ENCODE measurements at regions not wholly inside any gene's neighbourhood (a gene's known extent, or its start where the extent isn't known, plus 50 kb on each side); places are given as distances from the start of the nearest gene placed in this dataset.

- Histone ChIP-seq H3K27me3 (ENCODE audit: control insufficient read depth in 1 of 2, insufficient read depth in 2 of 2, low read length in 2 of 2) (no peaks in the 10 kb centered on the region), H3K4me3 (ENCODE audit: low read depth in 1 of 2, low read length in 2 of 2) (no peak overlapping the region), H3K9ac (ENCODE audit: low read depth in 1 of 2, low read length in 2 of 2) (no peak overlapping the region), H3K4me1 (ENCODE audit: control insufficient read depth in 1 of 2, insufficient read depth in 2 of 2, low read length in 2 of 2) (no peaks in the 10 kb centered on the region), H3K36me3 (ENCODE audit: control insufficient read depth in 1 of 2, insufficient read depth in 2 of 2, low read length in 2 of 2) (no peaks in the 10 kb centered on the region), H3K9me3 (ENCODE audit: control insufficient read depth in 1 of 2, low read length in 2 of 2) (peaks cover 0 to 7% of the 10 kb centered on the region in 2 donors), H3K27ac (ENCODE audit: low read depth, low read length) (no peak overlapping the region)
These were observed 241.5 kb upstream of the PITRM1 start for GRCh38 chr10:3413937-3414666.

GRCh38 chr10:3412646-3413045, 240.1 kb upstream of the PITRM1 start:
- Histone ChIP-seq H3K27me3 (ENCODE audit: control insufficient read depth in 1 of 2, insufficient read depth in 2 of 2, low read length in 2 of 2) (no peaks in the 10 kb centered on the region), H3K27ac (ENCODE audit: low read depth, low read length) (no peak overlapping the region), H3K36me3 (ENCODE audit: control insufficient read depth in 1 of 2, insufficient read depth in 2 of 2, low read length in 2 of 2) (no peaks in the 10 kb centered on the region), H3K4me1 (ENCODE audit: control insufficient read depth in 1 of 2, insufficient read depth in 2 of 2, low read length in 2 of 2) (no peaks in the 10 kb centered on the region), H3K4me3 (ENCODE audit: low read depth in 1 of 2, low read length in 2 of 2) (no peak overlapping the region), H3K9ac (ENCODE audit: low read depth in 1 of 2, low read length in 2 of 2) (no peak overlapping the region), H3K9me3 (ENCODE audit: control insufficient read depth in 1 of 2, low read length in 2 of 2) (peaks cover 0 to 7% of the 10 kb centered on the region in 2 donors)

DNA sequence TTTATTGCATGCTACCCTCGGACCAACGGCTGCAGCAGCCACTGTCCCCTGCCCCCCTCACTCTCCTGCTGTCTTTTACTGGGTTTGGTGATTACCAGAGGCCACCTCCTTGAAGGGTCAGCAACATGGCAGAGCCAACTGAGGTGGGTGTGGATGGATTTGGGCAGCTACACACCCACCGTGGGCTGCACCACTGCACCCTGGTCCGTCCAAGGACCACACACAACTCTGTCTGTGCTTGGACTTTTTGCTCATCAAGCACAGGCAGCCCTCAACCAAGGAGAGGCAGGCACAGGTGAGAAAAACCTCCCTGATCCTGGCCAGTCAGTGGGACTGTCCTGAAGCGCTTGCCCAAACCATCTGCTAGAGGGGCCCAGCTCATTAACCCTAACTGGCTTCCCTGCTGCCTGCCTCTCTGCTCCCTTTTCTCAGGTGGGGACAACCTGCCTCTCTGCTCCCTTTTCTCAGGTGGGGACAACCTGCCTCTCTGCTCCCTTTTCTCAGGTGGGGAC, 239.5 kb upstream of the PITRM1 start:
- no peak overlapping the region for H3K4me3 ChIP-seq (ENCODE audit: low read depth in 1 of 2, low read length in 2 of 2)
- H3K27ac ChIP-seq (ENCODE audit: low read depth, low read length) = no peak overlapping the region
- no peak overlapping the region for H3K9ac ChIP-seq (ENCODE audit: low read depth in 1 of 2, low read length in 2 of 2)
- H3K4me1 ChIP-seq (ENCODE audit: control insufficient read depth in 1 of 2, insufficient read depth in 2 of 2, low read length in 2 of 2) = no peaks in the 10 kb centered on the region
- H3K9me3 ChIP-seq (ENCODE audit: control insufficient read depth in 1 of 2, low read length in 2 of 2) = peaks cover 0 to 7% of the 10 kb centered on the region in 2 donors
- no peaks in the 10 kb centered on the region for H3K27me3 ChIP-seq (ENCODE audit: control insufficient read depth in 1 of 2, insufficient read depth in 2 of 2, low read length in 2 of 2)
- no peaks in the 10 kb centered on the region for H3K36me3 ChIP-seq (ENCODE audit: control insufficient read depth in 1 of 2, insufficient read depth in 2 of 2, low read length in 2 of 2)

DNA sequence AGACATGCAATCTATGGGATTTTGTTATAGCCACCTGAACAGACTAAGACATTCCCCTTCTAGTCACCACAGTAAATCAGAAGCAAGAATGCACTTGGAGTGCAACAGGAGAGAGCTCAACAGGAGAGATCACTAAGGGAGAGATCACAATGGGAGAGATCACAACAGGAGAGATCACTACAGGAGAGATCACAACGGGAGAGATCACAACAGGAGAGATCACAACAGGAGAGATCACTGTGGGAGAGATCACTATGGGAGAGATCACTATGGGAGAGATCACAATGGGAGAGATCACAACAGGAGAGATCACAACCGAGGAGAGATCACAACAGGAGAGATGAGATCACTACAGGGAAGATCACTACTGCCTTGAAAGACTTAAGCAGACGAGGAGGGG, 238.5 kb upstream of the PITRM1 start:
- peaks cover 0 to 7% of the 10 kb centered on the region in 2 donors for H3K9me3 ChIP-seq (ENCODE audit: control insufficient read depth in 1 of 2, low read length in 2 of 2)
- no peaks in the 10 kb centered on the region for H3K4me1 ChIP-seq (ENCODE audit: control insufficient read depth in 1 of 2, insufficient read depth in 2 of 2, low read length in 2 of 2)
- H3K27me3 ChIP-seq (ENCODE audit: control insufficient read depth in 1 of 2, insufficient read depth in 2 of 2, low read length in 2 of 2) = no peaks in the 10 kb centered on the region
- no peak overlapping the region for H3K27ac ChIP-seq (ENCODE audit: low read depth, low read length)
- no peaks in the 10 kb centered on the region for H3K36me3 ChIP-seq (ENCODE audit: control insufficient read depth in 1 of 2, insufficient read depth in 2 of 2, low read length in 2 of 2)
- no peak overlapping the region for H3K4me3 ChIP-seq (ENCODE audit: low read depth in 1 of 2, low read length in 2 of 2)
- H3K9ac ChIP-seq (ENCODE audit: low read depth in 1 of 2, low read length in 2 of 2) = no peak overlapping the region

DNA sequence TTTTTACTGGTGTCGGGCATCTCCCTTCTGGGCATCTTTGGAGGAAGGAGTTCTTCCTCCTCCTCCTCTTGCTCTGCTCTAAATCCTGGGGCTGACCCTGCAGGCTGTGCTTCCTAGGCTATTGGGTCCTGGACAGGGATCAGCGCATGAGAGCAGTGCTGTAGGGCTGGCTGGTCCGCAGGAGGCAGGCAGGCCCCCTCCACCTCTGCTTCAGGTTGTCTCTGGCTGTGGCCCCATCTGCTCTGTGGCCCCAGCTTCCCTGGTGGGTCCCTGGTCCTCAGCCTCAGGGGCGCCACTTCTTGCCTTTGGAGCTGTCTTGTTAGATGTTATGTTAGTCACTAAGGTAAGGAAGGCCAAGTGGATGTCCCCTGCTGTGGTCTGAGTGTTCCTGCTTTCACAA, 237.3 kb upstream of the PITRM1 start:
- Histone ChIP-seq H3K36me3 (ENCODE audit: control insufficient read depth in 1 of 2, insufficient read depth in 2 of 2, low read length in 2 of 2) (no peaks in the 10 kb centered on the region), H3K27ac (ENCODE audit: low read depth, low read length) (no peak overlapping the region), H3K4me3 (ENCODE audit: low read depth in 1 of 2, low read length in 2 of 2) (no peak overlapping the region), H3K9ac (ENCODE audit: low read depth in 1 of 2, low read length in 2 of 2) (no peak overlapping the region), H3K27me3 (ENCODE audit: control insufficient read depth in 1 of 2, insufficient read depth in 2 of 2, low read length in 2 of 2) (no peaks in the 10 kb centered on the region), H3K4me1 (ENCODE audit: control insufficient read depth in 1 of 2, insufficient read depth in 2 of 2, low read length in 2 of 2) (no peaks in the 10 kb centered on the region), H3K9me3 (ENCODE audit: control insufficient read depth in 1 of 2, low read length in 2 of 2) (peaks cover 0 to 7% of the 10 kb centered on the region in 2 donors)

- H3K27me3 ChIP-seq (ENCODE audit: control insufficient read depth in 1 of 2, insufficient read depth in 2 of 2, low read length in 2 of 2) = no peaks in the 10 kb centered on the region
- no peaks in the 10 kb centered on the region for H3K4me1 ChIP-seq (ENCODE audit: control insufficient read depth in 1 of 2, insufficient read depth in 2 of 2, low read length in 2 of 2)
- H3K9me3 ChIP-seq (ENCODE audit: control insufficient read depth in 1 of 2, low read length in 2 of 2) = peaks cover 0 to 7% of the 10 kb centered on the region in 2 donors
- H3K9ac ChIP-seq (ENCODE audit: low read depth in 1 of 2, low read length in 2 of 2) = no peak overlapping the region
- H3K27ac ChIP-seq (ENCODE audit: low read depth, low read length) = no peak overlapping the region
- no peaks in the 10 kb centered on the region for H3K36me3 ChIP-seq (ENCODE audit: control insufficient read depth in 1 of 2, insufficient read depth in 2 of 2, low read length in 2 of 2)
- no peak overlapping the region for H3K4me3 ChIP-seq (ENCODE audit: low read depth in 1 of 2, low read length in 2 of 2)
These were observed 236.2 kb upstream of the PITRM1 start for GRCh38 chr10:3408603-3409365.

- no peak overlapping the region for H3K27ac ChIP-seq (ENCODE audit: low read depth, low read length)
- H3K4me1 ChIP-seq (ENCODE audit: control insufficient read depth in 1 of 2, insufficient read depth in 2 of 2, low read length in 2 of 2) = no peaks in the 10 kb centered on the region
- no peaks in the 10 kb centered on the region for H3K27me3 ChIP-seq (ENCODE audit: control insufficient read depth in 1 of 2, insufficient read depth in 2 of 2, low read length in 2 of 2)
- no peak overlapping the region for H3K9ac ChIP-seq (ENCODE audit: low read depth in 1 of 2, low read length in 2 of 2)
- no peak overlapping the region for H3K4me3 ChIP-seq (ENCODE audit: low read depth in 1 of 2, low read length in 2 of 2)
- peaks cover 0 to 7% of the 10 kb centered on the region in 2 donors for H3K9me3 ChIP-seq (ENCODE audit: control insufficient read depth in 1 of 2, low read length in 2 of 2)
- H3K36me3 ChIP-seq (ENCODE audit: control insufficient read depth in 1 of 2, insufficient read depth in 2 of 2, low read length in 2 of 2) = no peaks in the 10 kb centered on the region
These were observed 234.6 kb upstream of the PITRM1 start for GRCh38 chr10:3407208-3407607.

- no peak overlapping the region for H3K27ac ChIP-seq (ENCODE audit: low read depth, low read length)
- H3K27me3 ChIP-seq (ENCODE audit: control insufficient read depth in 1 of 2, insufficient read depth in 2 of 2, low read length in 2 of 2) = no peaks in the 10 kb centered on the region
- no peaks in the 10 kb centered on the region for H3K36me3 ChIP-seq (ENCODE audit: control insufficient read depth in 1 of 2, insufficient read depth in 2 of 2, low read length in 2 of 2)
- no peak overlapping the region for H3K4me3 ChIP-seq (ENCODE audit: low read depth in 1 of 2, low read length in 2 of 2)
- no peaks in the 10 kb centered on the region for H3K4me1 ChIP-seq (ENCODE audit: control insufficient read depth in 1 of 2, insufficient read depth in 2 of 2, low read length in 2 of 2)
- no peak overlapping the region for H3K9ac ChIP-seq (ENCODE audit: low read depth in 1 of 2, low read length in 2 of 2)
- H3K9me3 ChIP-seq (ENCODE audit: control insufficient read depth in 1 of 2, low read length in 2 of 2) = peaks cover 0 to 7% of the 10 kb centered on the region in 2 donors
These were observed 234.0 kb upstream of the PITRM1 start for GRCh38 chr10:3406556-3406955.

DNA sequence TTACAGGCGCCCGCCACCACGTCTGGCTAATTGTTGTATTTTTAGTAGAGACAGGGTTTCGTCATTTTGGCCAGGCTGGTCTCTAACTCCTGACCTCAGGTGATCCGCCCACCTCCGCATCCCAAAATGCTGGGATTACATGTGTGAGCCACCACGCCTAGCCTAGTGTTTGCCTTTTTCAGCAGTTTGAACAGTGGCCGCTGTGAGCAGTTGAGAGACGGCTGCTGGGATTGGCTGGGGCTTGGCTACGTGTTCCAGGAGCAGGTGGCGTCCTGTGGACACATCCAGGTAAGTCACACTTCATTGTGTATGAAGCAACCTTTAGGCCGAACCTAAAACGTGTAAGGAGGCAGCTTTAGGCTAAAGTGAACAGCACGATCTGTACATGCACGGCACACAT, 231.8 kb upstream of the PITRM1 start:
- no peaks in the 10 kb centered on the region for H3K27me3 ChIP-seq (ENCODE audit: control insufficient read depth in 1 of 2, insufficient read depth in 2 of 2, low read length in 2 of 2)
- H3K4me3 ChIP-seq (ENCODE audit: low read depth in 1 of 2, low read length in 2 of 2) = no peak overlapping the region
- H3K36me3 ChIP-seq (ENCODE audit: control insufficient read depth in 1 of 2, insufficient read depth in 2 of 2, low read length in 2 of 2) = no peaks in the 10 kb centered on the region
- no peak overlapping the region for H3K9ac ChIP-seq (ENCODE audit: low read depth in 1 of 2, low read length in 2 of 2)
- H3K4me1 ChIP-seq (ENCODE audit: control insufficient read depth in 1 of 2, insufficient read depth in 2 of 2, low read length in 2 of 2) = no peaks in the 10 kb centered on the region
- H3K9me3 ChIP-seq (ENCODE audit: control insufficient read depth in 1 of 2, low read length in 2 of 2) = no peaks in the 10 kb centered on the region
- no peak overlapping the region for H3K27ac ChIP-seq (ENCODE audit: low read depth, low read length)

GRCh38 chr10:3402187-3402751, 229.7 kb upstream of the PITRM1 start:
- no peak overlapping the region for H3K9ac ChIP-seq (ENCODE audit: low read depth in 1 of 2, low read length in 2 of 2)
- no peaks in the 10 kb centered on the region for H3K27me3 ChIP-seq (ENCODE audit: control insufficient read depth in 1 of 2, insufficient read depth in 2 of 2, low read length in 2 of 2)
- H3K27ac ChIP-seq (ENCODE audit: low read depth, low read length) = no peak overlapping the region
- H3K36me3 ChIP-seq (ENCODE audit: control insufficient read depth in 1 of 2, insufficient read depth in 2 of 2, low read length in 2 of 2) = no peaks in the 10 kb centered on the region
- no peaks in the 10 kb centered on the region for H3K4me1 ChIP-seq (ENCODE audit: control insufficient read depth in 1 of 2, insufficient read depth in 2 of 2, low read length in 2 of 2)
- H3K9me3 ChIP-seq (ENCODE audit: control insufficient read depth in 1 of 2, low read length in 2 of 2) = no peaks in the 10 kb centered on the region
- no peak overlapping the region for H3K4me3 ChIP-seq (ENCODE audit: low read depth in 1 of 2, low read length in 2 of 2)

Data from duodenal mucosa (tissue), 2 donors.